ENCODE measurements at regions not wholly inside any gene's neighbourhood (a gene's known extent, or its start where the extent isn't known, plus 50 kb on each side); places are given as distances from the start of the nearest gene placed in this dataset.

- H3K4me1 ChIP-seq (ENCODE audit: insufficient read depth, low read length, severe bottlenecking), result no peaks in the 10 kb centered on the region
- no peaks in the 10 kb centered on the region for H3K36me3 ChIP-seq (ENCODE audit: insufficient read depth, low read length)
- no peaks in the 10 kb centered on the region for H3K79me2 ChIP-seq (ENCODE audit: insufficient read depth, low read length)
- H3K4me3 ChIP-seq (ENCODE audit: low read depth, low read length, poor library complexity, severe bottlenecking), result no peak overlapping the region
- H4K20me1 ChIP-seq (ENCODE audit: insufficient read depth, low read length), result no peaks in the 10 kb centered on the region
- TF ChIP-seq EZH2 (IDR thresholded peaks at IDR 0.05; ENCODE audit: borderline replicate concordance, low read length), result no peak
- H3F3A ChIP-seq (ENCODE audit: insufficient read depth, low read length), result no peaks in the 10 kb centered on the region
- no peak overlapping the region for H3K9ac ChIP-seq (ENCODE audit: low read length)
- H3K27me3 ChIP-seq (ENCODE audit: insufficient read depth, low read length), result no peaks in the 10 kb centered on the region
- no peaks in the 10 kb centered on the region for H3K9me3 ChIP-seq (ENCODE audit: low read length)
- H3K4me2 ChIP-seq (ENCODE audit: low read length), result no peak overlapping the region
- H3K9me2 ChIP-seq (ENCODE audit: low read depth, low read length), result no peaks in the 10 kb centered on the region
- H3K27ac ChIP-seq (ENCODE audit: low read depth, low read length, poor library complexity, severe bottlenecking), result no peak overlapping the region
- H2AFZ ChIP-seq (ENCODE audit: low read length), result no peak overlapping the region
Measured at GRCh38 chr4:22217480-22217879, 268.9 kb upstream of the KCNIP4 start.

GRCh38 chr4:22216278-22216677 lies 267.7 kb upstream of the KCNIP4 start:
- TF ChIP-seq CTCF (IDR thresholded peaks at IDR 0.05; ENCODE audit: low read length) (no peak), EZH2 (IDR thresholded peaks at IDR 0.05; ENCODE audit: borderline replicate concordance, low read length) (no peak)
- Histone ChIP-seq H3K27ac (ENCODE audit: low read depth, low read length, poor library complexity, severe bottlenecking) (no peak overlapping the region), H3K9me3 (ENCODE audit: low read length) (no peaks in the 10 kb centered on the region), H3K27me3 (ENCODE audit: insufficient read depth, low read length) (no peaks in the 10 kb centered on the region), H3F3A (ENCODE audit: insufficient read depth, low read length) (no peaks in the 10 kb centered on the region), H3K4me2 (ENCODE audit: low read length) (no peak overlapping the region), H3K9ac (ENCODE audit: low read length) (no peak overlapping the region), H3K79me2 (ENCODE audit: insufficient read depth, low read length) (no peaks in the 10 kb centered on the region), H2AFZ (ENCODE audit: low read length) (no peak overlapping the region), H3K36me3 (ENCODE audit: insufficient read depth, low read length) (no peaks in the 10 kb centered on the region), H3K4me1 (ENCODE audit: insufficient read depth, low read length, severe bottlenecking) (no peaks in the 10 kb centered on the region), H4K20me1 (ENCODE audit: insufficient read depth, low read length) (no peaks in the 10 kb centered on the region), H3K9me2 (ENCODE audit: low read depth, low read length) (no peaks in the 10 kb centered on the region), H3K4me3 (ENCODE audit: low read depth, low read length, poor library complexity, severe bottlenecking) (no peak overlapping the region)

- Histone ChIP-seq H3K36me3 (ENCODE audit: insufficient read depth, low read length) (no peaks in the 10 kb centered on the region), H3K79me2 (ENCODE audit: insufficient read depth, low read length) (no peaks in the 10 kb centered on the region), H3K4me2 (ENCODE audit: low read length) (no peak overlapping the region), H2AFZ (ENCODE audit: low read length) (no peak overlapping the region), H3K4me1 (ENCODE audit: insufficient read depth, low read length, severe bottlenecking) (no peaks in the 10 kb centered on the region), H4K20me1 (ENCODE audit: insufficient read depth, low read length) (no peaks in the 10 kb centered on the region), H3K9ac (ENCODE audit: low read length) (no peak overlapping the region), H3F3A (ENCODE audit: insufficient read depth, low read length) (no peaks in the 10 kb centered on the region), H3K9me2 (ENCODE audit: low read depth, low read length) (no peaks in the 10 kb centered on the region), H3K27me3 (ENCODE audit: insufficient read depth, low read length) (no peaks in the 10 kb centered on the region), H3K27ac (ENCODE audit: low read depth, low read length, poor library complexity, severe bottlenecking) (no peak overlapping the region), H3K4me3 (ENCODE audit: low read depth, low read length, poor library complexity, severe bottlenecking) (no peak overlapping the region), H3K9me3 (ENCODE audit: low read length) (no peaks in the 10 kb centered on the region)
- TF ChIP-seq CTCF (IDR thresholded peaks at IDR 0.05; ENCODE audit: low read length) (no peak), EZH2 (IDR thresholded peaks at IDR 0.05; ENCODE audit: borderline replicate concordance, low read length) (no peak)
Measured at GRCh38 chr4:22215084-22215483, 266.5 kb upstream of the KCNIP4 start.

- H3K9me2 ChIP-seq (ENCODE audit: low read depth, low read length), result no peaks in the 10 kb centered on the region
- H2AFZ ChIP-seq (ENCODE audit: low read length), result no peak overlapping the region
Measured at GRCh38 chr4:22203711-22204011, 255.1 kb upstream of the KCNIP4 start.

More at GRCh38 chr4:22203711-22204011, 255.1 kb upstream of the KCNIP4 start:
- H3K9ac ChIP-seq (ENCODE audit: low read length), result no peak overlapping the region
- no peaks in the 10 kb centered on the region for H3K27me3 ChIP-seq (ENCODE audit: insufficient read depth, low read length)
- H3K9me3 ChIP-seq (ENCODE audit: low read length), result no peaks in the 10 kb centered on the region
- no peak overlapping the region for H3K27ac ChIP-seq (ENCODE audit: low read depth, low read length, poor library complexity, severe bottlenecking)
- H3K36me3 ChIP-seq (ENCODE audit: insufficient read depth, low read length), result no peaks in the 10 kb centered on the region
- no peak overlapping the region for H3K4me3 ChIP-seq (ENCODE audit: low read depth, low read length, poor library complexity, severe bottlenecking)
- H3K4me1 ChIP-seq (ENCODE audit: insufficient read depth, low read length, severe bottlenecking), result no peaks in the 10 kb centered on the region
- no peaks in the 10 kb centered on the region for H3K79me2 ChIP-seq (ENCODE audit: insufficient read depth, low read length)
- no peaks in the 10 kb centered on the region for H3F3A ChIP-seq (ENCODE audit: insufficient read depth, low read length)
- H3K4me2 ChIP-seq (ENCODE audit: low read length), result no peak overlapping the region
- no peaks in the 10 kb centered on the region for H4K20me1 ChIP-seq (ENCODE audit: insufficient read depth, low read length)
- no peak for TF ChIP-seq CTCF (IDR thresholded peaks at IDR 0.05; ENCODE audit: low read length)
- no peak for TF ChIP-seq EZH2 (IDR thresholded peaks at IDR 0.05; ENCODE audit: borderline replicate concordance, low read length)
